Neural progenitor cell (in vitro differentiated cells): ENCODE measurements at regions not wholly inside any gene's neighbourhood (a gene's known extent, or its start where the extent isn't known, plus 50 kb on each side); places are given as distances from the start of the nearest gene placed in this dataset.

ENCODE experiments used
- EZH2 ChIP-seq: fragments of 200-600 bp; sonication (generic); IDR thresholded peaks from 2 replicates; pipeline ENCODE4 v1.6.1; 2017; ENCODE audit warnings: antibody characterized with exemption, mild to moderate bottlenecking, moderate library complexity
- TF ChIP-seq, protein P1 (sequence below): fragments of 200-600 bp; sonication (generic); IDR thresholded peaks from 2 replicates; pipeline ENCODE4 v1.5.1; 2017; ENCODE audit warnings: antibody characterized with exemption, mild to moderate bottlenecking

DNA sequence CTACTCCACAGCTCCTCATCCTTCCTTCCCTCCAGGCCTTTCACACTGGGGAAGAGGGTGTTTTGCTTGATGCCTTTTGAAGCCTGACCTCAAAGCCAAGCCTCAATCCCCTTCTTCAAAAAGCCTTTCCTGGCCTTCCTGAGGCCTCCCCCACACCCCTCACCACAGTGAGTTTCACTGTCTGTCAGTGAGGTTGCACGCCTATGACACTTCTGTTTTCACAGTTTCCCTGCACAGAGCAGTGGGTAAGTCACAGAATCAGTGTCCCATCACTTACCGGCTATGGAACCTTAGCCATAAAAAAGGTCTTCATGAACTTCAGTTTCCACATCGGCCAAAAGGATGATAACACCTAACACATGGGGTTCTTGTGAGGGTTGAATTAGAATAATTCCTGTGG lies 371.4 kb downstream of the UQCRFS1 start:
- TF ChIP-seq, protein P1, sequence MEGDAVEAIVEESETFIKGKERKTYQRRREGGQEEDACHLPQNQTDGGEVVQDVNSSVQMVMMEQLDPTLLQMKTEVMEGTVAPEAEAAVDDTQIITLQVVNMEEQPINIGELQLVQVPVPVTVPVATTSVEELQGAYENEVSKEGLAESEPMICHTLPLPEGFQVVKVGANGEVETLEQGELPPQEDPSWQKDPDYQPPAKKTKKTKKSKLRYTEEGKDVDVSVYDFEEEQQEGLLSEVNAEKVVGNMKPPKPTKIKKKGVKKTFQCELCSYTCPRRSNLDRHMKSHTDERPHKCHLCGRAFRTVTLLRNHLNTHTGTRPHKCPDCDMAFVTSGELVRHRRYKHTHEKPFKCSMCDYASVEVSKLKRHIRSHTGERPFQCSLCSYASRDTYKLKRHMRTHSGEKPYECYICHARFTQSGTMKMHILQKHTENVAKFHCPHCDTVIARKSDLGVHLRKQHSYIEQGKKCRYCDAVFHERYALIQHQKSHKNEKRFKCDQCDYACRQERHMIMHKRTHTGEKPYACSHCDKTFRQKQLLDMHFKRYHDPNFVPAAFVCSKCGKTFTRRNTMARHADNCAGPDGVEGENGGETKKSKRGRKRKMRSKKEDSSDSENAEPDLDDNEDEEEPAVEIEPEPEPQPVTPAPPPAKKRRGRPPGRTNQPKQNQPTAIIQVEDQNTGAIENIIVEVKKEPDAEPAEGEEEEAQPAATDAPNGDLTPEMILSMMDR: no peak
- no peak for TF ChIP-seq EZH2
